Endodermal cell (in vitro differentiated cells): ENCODE measurements at regions not wholly inside any gene's neighbourhood (a gene's known extent, or its start where the extent isn't known, plus 50 kb on each side); places are given as distances from the start of the nearest gene placed in this dataset.

ENCODE experiments used
- DNase-seq: peaks from one replicate; pipeline ENCODE4 v3.0.0-alpha.2; 2017
- H3K27ac ChIP-seq: 2 replicates; pipeline ENCODE4 v1.5.1; 2013; ENCODE audit warnings: mild to moderate bottlenecking, low read depth, low read length, moderate library complexity
- H3K27me3 ChIP-seq: 2 replicates; pipeline ENCODE4 v1.6.1; 2013; ENCODE audit warnings: mild to moderate bottlenecking, low read length, moderate library complexity; ENCODE audit not compliant: insufficient read depth, control insufficient read depth, poor library complexity, severe bottlenecking
- H3K36me3 ChIP-seq: 2 replicates; pipeline ENCODE4 v1.7.0; 2013; ENCODE audit warnings: mild to moderate bottlenecking, low read length, moderate library complexity; ENCODE audit not compliant: control insufficient read depth, insufficient read depth
- H3K4me1 ChIP-seq: one replicate; pipeline ENCODE4 v1.7.0; 2013; ENCODE audit warnings: low read length; ENCODE audit not compliant: control insufficient read depth, insufficient read depth
- H3K4me3 ChIP-seq: 2 replicates; pipeline ENCODE4 v1.5.1; 2013; ENCODE audit warnings: mild to moderate bottlenecking, low read length, moderate library complexity
- H3K9ac ChIP-seq: 2 replicates; pipeline ENCODE4 v1.6.1; 2013; ENCODE audit warnings: mild to moderate bottlenecking, low read length, moderate library complexity; ENCODE audit not compliant: poor library complexity, severe bottlenecking; ENCODE audit errors: extremely low read depth
- H3K9me3 ChIP-seq: 2 replicates; pipeline ENCODE4 v1.6.1; 2013; ENCODE audit warnings: mild to moderate bottlenecking, low read length, moderate library complexity; ENCODE audit not compliant: control insufficient read depth
- H3K27ac Mint-ChIP-seq: 2 replicates; pipeline ENCODE4 v1.8.0; 2020; ENCODE audit warnings: mixed read lengths
- H3K27me3 Mint-ChIP-seq: 2 replicates; pipeline ENCODE4 v1.8.0; 2021; ENCODE audit warnings: mild to moderate bottlenecking, mixed read lengths; ENCODE audit not compliant: insufficient read depth
- H3K36me3 Mint-ChIP-seq: 2 replicates; pipeline ENCODE4 v1.8.0; 2020; ENCODE audit warnings: low read depth, mixed read lengths
- H3K4me1 Mint-ChIP-seq: 2 replicates; pipeline ENCODE4 v1.8.0; 2020; ENCODE audit warnings: mixed read lengths
- H3K4me3 Mint-ChIP-seq: 2 replicates; pipeline ENCODE4 v1.8.0; 2020; ENCODE audit warnings: mild to moderate bottlenecking, moderate library complexity, mixed read lengths
- H3K9me3 Mint-ChIP-seq: 2 replicates; pipeline ENCODE4 v1.8.0; 2020; ENCODE audit warnings: mild to moderate bottlenecking, mixed read lengths
- WGBS, 2 experiments: methylation state at CpG; one replicate each; pipeline versions ENCODE4 v1.1.5 to v1.1.7; 2013; ENCODE audit warnings: missing lambda C conversion rate in 2 of 2, mixed read lengths in 1 of 2; ENCODE audit not compliant: insufficient coverage in 1 of 2, insufficient read length in 1 of 2; 5-methylcytosine and 5-hydroxymethylcytosine counted together
- TF ChIP-seq, protein P1 (sequence below): fragments of 200-600 bp; sonication (generic); conservative IDR thresholded peaks from 2 replicates; pipeline ENCODE4 v1.5.0; 2021; ENCODE audit warnings: antibody characterized with exemption, mild to moderate bottlenecking

- no peaks in the 10 kb centered on the region for H3K27me3 ChIP-seq
- no peak for DNase-seq
- H3K27me3 Mint-ChIP-seq: no peaks in the 10 kb centered on the region
- WGBS, 2 experiments: 89% methylated on average over 4 of the region's 4 CpGs; no CpG with 5 or more reads in 1 of the 2 experiments
- H3K9ac ChIP-seq: no peak overlapping the region
- no peak overlapping the region for H3K4me3 Mint-ChIP-seq
- no peaks in the 10 kb centered on the region for H3K36me3 ChIP-seq
- H3K4me3 ChIP-seq: no peak overlapping the region
- H3K4me1 Mint-ChIP-seq: no peaks in the 10 kb centered on the region
- no peaks in the 10 kb centered on the region for H3K4me1 ChIP-seq
- H3K27ac Mint-ChIP-seq: no peak overlapping the region
- H3K27ac ChIP-seq: no peak overlapping the region
- H3K36me3 Mint-ChIP-seq: no peaks in the 10 kb centered on the region
- TF ChIP-seq, protein P1, sequence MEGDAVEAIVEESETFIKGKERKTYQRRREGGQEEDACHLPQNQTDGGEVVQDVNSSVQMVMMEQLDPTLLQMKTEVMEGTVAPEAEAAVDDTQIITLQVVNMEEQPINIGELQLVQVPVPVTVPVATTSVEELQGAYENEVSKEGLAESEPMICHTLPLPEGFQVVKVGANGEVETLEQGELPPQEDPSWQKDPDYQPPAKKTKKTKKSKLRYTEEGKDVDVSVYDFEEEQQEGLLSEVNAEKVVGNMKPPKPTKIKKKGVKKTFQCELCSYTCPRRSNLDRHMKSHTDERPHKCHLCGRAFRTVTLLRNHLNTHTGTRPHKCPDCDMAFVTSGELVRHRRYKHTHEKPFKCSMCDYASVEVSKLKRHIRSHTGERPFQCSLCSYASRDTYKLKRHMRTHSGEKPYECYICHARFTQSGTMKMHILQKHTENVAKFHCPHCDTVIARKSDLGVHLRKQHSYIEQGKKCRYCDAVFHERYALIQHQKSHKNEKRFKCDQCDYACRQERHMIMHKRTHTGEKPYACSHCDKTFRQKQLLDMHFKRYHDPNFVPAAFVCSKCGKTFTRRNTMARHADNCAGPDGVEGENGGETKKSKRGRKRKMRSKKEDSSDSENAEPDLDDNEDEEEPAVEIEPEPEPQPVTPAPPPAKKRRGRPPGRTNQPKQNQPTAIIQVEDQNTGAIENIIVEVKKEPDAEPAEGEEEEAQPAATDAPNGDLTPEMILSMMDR: no peak
- H3K9me3 Mint-ChIP-seq: peaks cover 8% of the 10 kb centered on the region
- peaks cover 7% of the 10 kb centered on the region for H3K9me3 ChIP-seq
Observed at GRCh38 chr3:79878708-79879107, 110.9 kb upstream of the ROBO1 start.

GRCh38 chr3:79874646-79875045, 106.8 kb upstream of the ROBO1 start:
- H3K4me3 Mint-ChIP-seq: no peak overlapping the region
- Histone ChIP-seq H3K4me3 (no peak overlapping the region), H3K36me3 (no peaks in the 10 kb centered on the region), H3K9ac (no peak overlapping the region), H3K9me3 (peaks cover 7% of the 10 kb centered on the region), H3K4me1 (no peaks in the 10 kb centered on the region), H3K27me3 (no peaks in the 10 kb centered on the region), H3K27ac (no peak overlapping the region)
- no peak overlapping the region for H3K27ac Mint-ChIP-seq
- H3K27me3 Mint-ChIP-seq: no peaks in the 10 kb centered on the region
- WGBS, 2 experiments: 91 to 100% methylated on average over 1 to 3 of the region's 4 CpGs
- TF ChIP-seq, protein P1: no peak
- peaks cover 7% of the 10 kb centered on the region for H3K4me1 Mint-ChIP-seq
- no peak for DNase-seq
- H3K36me3 Mint-ChIP-seq: no peaks in the 10 kb centered on the region
- H3K9me3 Mint-ChIP-seq: peaks cover 8% of the 10 kb centered on the region

DNA sequence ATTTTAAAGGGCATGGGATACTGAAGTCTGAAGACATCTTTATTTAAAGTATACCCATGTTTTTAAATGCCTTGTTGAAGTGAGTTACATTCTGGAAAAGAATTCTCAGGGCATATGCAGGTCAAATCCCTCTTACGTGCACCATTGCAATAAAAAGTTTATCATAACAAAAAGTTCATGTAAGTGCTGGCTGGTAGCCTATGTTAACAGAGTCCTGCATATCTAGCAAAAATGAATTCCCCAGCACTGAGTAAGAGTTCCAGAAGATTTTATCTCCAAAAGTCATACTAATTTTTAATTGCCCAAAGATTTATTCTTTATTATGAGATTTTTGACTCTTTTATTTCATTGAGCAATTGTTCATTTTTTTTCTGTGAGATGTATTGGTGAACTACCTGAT, 104.7 kb upstream of the ROBO1 start:
- H3K9ac ChIP-seq: no peak overlapping the region
- H3K4me1 ChIP-seq: no peaks in the 10 kb centered on the region
- TF ChIP-seq, protein P1: no peak
- no peak overlapping the region for H3K4me3 Mint-ChIP-seq
- H3K36me3 ChIP-seq: no peaks in the 10 kb centered on the region
- H3K27ac ChIP-seq: no peak overlapping the region
- H3K9me3 ChIP-seq: no peaks in the 10 kb centered on the region
- H3K4me1 Mint-ChIP-seq: peaks cover 7% of the 10 kb centered on the region
- no peak overlapping the region for H3K27ac Mint-ChIP-seq
- no peaks in the 10 kb centered on the region for H3K27me3 Mint-ChIP-seq
- DNase-seq: no peak
- no peak overlapping the region for H3K4me3 ChIP-seq
- H3K36me3 Mint-ChIP-seq: no peaks in the 10 kb centered on the region
- H3K9me3 Mint-ChIP-seq: no peaks in the 10 kb centered on the region
- H3K27me3 ChIP-seq: no peaks in the 10 kb centered on the region
- WGBS, 2 experiments: 92% methylated on average over 1 of the region's 1 CpG; no CpG with 5 or more reads in 1 of the 2 experiments
